HG02938 (cell line): ENCODE measurements at regions not wholly inside any gene's neighbourhood (a gene's known extent, or its start where the extent isn't known, plus 50 kb on each side); places are given as distances from the start of the nearest gene placed in this dataset.

Source experiments
- ATAC-seq: cut with Tn5 transposase; IDR thresholded peaks from one replicate; pipeline ENCODE4 v1.9.1; 2021; ENCODE audit warnings: mild to moderate bottlenecking, moderate library complexity; ENCODE audit not compliant: unreplicated experiment

DNA sequence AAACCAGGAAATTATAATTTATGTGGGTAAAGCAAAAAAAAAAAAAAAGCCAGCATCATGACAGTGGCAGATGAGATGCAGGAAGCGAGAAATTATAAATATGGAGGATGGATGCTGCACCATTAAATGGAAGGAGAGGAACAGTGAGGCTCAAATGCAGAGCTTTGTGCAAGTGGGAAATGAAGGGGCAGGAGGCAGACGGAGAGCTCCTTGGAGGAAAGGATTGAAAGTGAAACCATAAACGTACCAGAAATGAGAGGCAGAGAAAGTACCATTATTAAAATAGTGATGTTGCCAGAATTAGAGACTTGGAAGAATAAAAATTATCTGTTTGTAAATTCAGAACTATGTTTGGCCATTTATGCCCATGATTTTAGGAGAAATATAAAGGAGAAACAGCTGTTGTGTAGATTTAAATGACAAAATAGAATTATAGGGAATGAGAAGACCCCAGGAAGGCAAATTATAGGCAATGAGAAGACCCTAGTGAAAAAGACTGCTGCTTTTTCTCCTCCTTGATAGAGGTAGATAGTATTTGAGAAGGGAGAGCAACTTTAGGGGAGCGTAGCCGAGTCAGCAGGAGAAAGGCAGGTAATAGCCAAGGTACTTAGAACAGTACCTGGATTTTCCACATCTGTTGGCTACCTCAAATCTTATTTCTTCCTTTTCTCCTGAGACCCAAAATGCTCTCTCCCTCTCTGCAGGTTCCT, 341.0 kb upstream of the CD180 start:
- no peak for ATAC-seq

DNA sequence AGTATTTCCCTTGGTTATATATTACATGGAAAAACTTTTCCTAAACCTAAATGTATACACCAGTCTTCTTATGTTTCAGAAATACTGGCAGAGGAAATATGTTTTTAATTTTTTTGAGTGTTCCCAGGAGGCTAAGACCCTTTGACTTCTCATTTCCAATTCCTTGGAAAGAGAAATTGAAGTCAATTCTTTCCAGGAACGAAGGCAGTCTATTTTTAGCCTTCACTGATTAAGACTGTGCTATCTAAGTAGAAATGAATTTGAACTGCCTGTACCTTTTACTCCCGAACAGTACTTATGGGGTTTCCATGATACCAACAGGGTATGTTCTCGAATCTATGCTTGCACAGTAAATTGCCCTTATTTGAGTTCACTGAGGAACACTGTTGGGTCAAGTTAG, 340.3 kb upstream of the CD180 start:
- no peak for ATAC-seq

DNA sequence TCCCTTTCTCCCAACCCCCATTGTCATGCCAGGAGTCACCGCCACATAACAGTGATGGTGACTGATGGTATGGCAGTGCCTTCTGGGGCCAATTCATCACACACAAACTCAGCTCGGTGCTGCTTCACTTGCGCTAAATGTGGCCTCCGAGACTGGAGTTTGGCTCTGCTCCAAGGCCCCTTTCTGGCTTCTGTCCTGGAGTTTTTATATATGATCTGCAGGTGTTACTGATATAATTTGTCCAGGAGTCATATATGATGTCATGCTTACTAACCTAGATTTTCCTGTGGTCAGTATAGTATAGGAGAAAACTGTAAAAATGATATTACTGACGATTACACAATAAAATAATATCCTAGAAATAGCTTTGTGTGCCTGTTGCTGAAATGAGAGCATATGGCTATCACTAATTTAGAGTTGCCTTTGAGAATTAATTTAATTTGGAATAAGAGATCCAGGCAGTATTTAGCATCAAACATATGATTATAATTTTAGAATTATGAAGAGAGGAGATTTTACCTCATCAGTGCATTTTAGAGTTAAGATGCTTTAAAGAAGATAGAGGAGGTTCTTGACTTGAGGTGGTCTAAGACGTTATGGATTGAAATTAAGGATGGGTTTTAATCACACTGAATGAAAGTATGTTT, 334.1 kb upstream of the CD180 start:
- no peak for ATAC-seq

DNA sequence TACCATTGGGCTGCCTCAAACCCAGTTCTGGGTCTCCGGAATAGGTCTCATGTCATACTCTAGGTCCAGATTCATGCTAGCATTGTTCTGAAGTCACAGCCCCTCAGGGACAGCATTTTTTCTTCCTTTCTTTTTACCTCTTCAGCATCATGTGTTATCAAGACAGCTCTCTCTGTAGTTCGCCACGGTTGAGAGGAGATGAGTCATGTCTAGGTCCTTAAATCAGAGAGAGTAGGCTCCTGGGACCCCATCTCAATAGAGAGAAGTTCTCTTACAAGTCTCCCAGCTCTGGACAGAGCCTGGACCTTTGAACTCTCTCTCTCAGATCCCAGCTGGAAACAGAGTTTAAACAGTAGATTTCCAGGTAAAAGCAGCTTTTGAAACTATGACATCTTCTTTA, 332.4 kb upstream of the CD180 start:
- no peak for ATAC-seq

DNA sequence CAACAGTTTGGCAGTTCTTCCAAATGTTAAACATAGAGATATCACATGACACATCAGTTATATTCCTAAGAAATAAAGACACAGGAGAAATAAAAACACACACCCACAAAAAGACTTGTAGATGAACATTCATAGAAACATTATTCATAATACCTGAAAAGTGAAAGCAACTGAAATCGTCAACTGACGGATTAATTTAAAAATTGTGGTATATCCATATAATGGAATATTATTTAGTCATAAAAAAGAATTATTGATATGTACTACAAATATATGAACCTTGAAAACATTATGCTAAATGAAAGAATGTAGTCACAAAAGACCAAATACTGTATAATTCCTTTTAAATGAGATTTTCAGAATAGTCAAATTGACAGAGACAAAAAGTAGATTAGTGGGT, 330.2 kb upstream of the CD180 start:
- no peak for ATAC-seq

DNA sequence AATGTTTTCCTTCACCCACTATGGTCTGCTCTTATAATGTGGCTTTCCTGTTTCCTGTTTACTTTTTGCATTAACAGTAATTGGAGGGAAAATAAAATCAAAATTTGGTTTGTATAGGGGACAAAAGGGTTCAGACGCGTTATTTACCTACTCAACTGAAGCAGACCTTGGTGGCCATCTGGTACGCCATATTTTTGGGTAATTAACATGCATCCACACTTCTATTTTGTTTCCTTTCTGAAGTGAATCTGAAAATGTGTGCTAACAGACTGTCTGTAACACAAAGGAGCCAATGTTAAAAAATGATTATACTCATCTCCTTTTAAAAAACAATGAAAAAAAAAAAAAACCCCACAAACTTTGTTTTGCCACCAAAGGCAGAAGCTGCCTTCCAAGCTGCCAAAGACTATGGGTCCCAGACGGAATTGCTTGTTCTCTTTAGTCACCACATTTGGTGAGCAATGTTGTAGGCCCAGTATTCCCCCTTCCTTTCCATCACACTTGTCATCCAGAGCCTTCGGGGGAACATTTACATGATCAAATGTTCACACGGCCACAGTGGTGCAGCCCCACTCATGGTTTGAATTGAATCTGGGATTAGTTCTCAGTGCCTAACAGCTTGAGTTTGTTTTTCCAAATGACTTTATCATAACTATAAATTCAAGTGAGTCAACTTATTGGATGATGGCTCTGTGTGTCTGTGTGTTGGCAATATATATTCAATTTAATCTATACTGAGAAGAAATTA, 323.7 kb upstream of the CD180 start:
- ATAC-seq, result no peak

DNA sequence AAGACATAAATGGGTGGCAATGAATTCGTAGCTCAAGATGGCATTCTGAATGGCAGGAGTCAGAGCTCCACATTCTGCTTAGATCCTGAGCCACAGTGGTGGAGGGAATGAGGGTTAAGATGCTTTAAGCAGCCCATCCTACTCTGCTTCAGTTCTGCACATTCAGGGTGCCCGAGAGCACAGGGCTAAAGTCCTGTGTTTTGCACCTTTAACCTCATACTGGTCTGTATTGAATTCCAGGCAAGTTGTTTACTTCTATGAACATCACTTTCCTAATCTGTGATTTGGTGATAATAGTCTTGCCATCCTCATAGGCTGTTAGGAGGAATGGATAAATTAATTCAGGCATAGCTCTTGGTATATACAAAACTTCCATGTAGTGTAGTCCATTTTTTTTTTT, 321.6 kb upstream of the CD180 start:
- no peak for ATAC-seq

DNA sequence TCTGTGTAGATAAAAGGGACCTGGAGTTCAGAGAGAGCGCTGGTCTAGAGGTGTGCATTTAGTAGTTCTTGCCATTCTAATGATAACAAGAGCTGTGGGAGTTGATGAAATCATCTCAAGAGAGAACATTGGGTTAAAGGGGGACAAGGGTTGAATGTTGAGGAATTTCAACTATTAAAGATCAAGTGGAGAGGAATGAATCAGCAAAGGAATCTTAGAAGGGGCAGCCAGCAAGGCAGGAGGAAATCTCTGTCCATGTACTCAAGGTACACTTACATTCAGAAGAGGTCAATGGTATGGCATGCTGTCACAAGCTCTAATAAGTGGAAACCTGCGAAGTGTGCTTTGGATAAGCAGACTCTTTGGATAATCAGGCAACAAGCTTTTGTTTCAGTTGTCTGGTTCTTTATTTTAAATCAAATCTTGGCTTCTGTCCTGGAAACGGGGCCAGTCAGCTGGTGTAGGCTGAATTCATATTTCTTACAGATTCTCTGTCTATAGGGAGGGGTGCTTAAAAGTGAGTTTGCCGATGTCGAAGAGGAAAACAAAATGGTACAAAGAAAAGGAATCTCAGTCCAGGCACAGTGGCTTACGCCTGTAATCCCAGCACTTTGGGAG, 320.5 kb upstream of the CD180 start:
- no peak for ATAC-seq

DNA sequence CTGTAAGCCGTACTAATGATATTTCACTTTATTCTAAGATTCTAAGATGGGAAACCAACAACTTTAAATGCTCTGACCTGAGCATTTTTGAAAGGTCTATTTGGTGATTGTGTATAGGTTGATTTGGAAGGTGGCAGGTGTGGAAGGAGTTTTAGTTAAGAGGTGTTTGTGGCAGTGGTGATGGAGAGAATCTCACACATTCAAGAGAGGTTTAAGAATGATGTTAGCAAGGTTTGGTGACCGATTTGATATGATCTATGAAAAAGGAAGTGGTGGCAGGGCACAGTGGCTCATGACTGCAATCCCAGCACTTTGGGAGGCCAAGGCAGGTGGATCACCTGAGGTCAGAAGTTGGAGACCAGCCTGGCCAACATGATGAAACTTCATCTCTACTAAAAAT, 319.2 kb upstream of the CD180 start:
- ATAC-seq, result no peak

DNA sequence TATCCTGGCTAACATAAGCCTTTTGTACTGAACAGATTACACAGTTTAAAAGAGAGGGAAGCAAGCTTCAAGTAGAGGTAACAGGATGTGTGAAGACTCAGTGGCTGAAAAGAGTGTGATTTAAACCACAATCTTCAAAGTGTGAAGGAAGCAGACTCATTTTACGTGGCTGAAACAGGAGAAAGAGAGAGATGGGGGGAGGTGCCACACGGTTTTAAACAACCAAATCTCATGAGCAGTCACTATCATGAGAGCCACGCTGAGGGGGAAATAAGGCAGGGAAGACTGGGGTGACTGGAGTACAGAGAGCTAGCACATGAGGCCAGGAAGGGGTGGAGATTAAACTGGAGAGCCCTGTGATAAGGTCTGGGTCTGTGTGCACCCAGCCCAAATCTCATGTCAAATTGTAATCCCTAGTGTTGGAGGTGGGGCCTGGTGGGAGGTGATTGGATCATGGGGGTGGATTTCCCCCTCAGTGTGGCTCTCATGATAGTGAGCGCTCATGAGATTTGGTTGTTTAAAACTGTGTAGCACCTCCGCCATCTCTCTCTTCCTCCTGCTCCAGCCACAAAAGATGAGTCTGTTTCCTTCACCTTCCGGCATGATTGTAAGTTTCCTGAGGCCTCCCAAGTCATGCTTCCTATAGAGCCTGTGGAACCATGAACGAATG, 318.6 kb upstream of the CD180 start:
- ATAC-seq, result no peak

DNA sequence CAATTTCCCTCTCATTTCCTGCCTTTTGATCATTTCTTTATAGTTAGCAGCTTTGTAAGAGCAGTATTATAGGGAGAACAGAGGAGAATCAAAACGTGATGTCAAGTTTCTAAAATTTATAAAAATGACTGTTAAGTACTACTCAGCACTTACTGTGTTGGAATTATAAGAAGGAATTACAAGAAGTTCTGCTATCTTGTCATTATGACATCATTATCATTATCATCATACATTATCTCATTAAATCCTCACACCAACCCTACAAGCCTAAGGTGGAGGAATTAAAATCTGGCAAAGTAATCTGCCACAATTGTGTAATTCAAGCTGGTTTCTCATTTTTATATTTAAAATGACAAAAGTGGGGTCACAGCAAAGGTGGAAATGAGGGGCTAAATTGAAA, 316.2 kb upstream of the CD180 start:
- no peak for ATAC-seq

DNA sequence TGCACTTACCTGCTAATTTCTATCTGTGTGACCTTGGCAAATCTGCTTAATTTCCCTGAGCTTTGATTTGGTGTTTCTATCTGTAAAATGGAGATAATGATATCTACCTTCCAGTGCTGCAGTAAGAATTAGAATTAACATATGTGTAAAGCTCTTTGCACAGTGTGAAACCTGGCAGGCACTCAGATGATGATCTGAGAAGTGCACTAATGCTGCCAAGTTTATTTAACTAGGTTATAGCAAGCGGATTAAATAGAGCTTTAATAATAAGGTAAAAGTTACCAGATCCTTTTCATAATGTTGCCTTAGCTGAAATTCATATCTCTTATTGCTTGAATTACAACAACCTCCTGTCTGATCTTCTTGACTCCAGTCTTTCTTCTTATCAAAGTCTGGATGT, 315.3 kb upstream of the CD180 start:
- no peak for ATAC-seq

DNA sequence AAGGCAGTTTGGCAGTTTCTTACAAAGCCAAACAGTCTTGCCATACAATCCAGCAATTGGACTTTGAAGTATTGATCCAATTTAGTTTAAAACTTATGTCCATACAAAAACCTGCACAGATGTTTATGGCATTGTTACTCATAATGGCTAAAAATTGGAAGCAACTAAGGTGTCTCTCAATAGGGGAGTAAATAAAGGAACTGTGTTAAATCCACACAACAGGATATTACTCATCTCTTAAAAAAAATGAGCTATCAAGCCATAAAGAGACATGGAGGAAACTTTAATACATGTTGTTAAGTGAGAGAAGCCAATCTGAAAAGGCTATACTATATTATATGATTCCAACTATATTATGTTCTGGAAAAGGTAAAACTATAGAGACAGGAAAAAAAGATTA, 313.6 kb upstream of the CD180 start:
- no peak for ATAC-seq

DNA sequence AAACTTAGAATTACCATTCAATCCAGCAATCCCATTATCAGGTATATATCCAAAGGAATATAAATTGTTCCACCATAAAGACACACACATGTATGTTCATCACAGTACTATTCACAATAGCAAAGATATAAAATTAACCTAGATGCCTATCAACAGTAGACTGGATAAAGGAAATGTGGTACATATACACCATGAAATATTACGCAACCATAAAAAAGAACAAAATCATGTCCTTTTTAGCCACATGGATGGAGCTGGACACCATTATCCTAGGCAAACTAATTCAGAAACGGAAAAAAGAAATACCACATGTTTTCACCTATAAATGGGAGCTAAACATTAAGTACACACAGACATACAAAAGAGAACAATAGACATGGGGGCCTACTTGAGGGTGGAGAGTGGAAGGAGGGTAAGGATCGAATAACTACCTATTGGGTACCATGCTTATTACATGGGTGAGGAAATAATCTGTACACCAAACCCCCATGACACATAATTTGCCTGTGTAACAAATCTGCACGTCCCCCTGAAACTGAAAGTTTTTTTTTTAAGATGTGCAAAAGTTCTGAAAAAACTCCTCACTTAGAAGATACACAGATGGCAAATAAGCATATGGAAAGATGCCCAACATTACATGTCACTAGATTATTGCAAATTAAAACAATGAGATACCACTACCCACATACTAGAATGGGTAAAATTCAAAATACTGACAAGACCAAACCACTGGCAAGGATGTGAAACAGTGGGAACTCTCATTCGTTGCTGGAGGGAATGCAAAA, 313.0 kb upstream of the CD180 start:
- no peak for ATAC-seq

DNA sequence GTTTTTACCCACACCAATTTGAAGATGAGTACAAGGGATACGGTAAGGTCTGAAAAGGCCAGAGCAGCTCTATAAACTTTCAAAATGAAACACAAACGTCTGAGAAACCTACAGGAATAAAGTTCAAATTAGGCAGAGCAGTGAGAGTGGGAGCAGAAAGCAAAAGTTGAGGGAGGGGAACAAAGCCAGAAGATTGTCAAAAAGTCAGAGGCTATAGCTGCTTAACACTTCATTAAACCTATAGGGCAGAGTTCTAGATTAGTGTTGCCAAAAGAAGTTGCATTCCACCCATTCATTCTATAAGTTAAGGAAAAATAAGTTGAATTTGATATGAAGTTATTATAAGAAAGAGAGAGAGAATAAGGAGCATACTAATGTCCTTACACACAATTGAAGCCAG, 309.6 kb upstream of the CD180 start:
- ATAC-seq, result no peak

DNA sequence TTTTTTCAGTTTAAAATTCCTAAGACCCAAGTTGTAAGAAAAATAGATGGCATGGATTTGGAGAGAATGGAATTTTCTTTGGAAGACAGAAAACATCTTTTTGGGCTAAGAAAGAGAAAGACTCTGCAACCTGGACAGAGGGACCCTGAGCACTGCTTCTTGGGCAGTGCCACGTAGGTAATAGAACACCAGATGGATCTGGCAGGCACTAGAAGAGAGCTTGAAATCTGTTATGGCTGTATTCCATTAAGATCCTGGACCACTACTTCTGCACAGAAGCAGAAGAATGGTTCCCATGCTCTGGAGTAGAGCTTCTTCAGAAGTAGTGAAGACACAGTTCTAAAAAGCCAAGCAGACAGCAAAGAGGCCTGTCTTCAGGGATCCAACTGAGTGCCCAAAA, 306.4 kb upstream of the CD180 start:
- ATAC-seq, result no peak

DNA sequence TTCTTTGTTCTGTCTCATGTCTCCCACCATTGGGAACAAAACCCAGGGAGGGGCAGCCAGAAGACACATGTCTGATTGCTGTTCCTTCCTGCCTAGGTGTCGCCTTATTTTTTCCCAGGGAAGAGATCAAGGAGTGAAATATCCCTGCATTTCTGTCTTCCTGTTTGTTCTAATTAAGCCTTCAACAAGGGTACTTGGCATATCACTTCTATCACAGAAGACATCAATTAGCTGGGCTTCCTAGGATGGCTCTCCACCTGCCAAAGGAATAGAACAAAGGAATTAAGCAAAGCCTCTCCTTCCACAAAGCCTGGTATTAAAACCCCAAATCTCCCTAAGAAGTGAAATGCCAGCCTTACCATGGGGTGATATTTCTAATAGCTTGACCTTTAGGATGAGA, 299.5 kb upstream of the CD180 start:
- no peak for ATAC-seq

DNA sequence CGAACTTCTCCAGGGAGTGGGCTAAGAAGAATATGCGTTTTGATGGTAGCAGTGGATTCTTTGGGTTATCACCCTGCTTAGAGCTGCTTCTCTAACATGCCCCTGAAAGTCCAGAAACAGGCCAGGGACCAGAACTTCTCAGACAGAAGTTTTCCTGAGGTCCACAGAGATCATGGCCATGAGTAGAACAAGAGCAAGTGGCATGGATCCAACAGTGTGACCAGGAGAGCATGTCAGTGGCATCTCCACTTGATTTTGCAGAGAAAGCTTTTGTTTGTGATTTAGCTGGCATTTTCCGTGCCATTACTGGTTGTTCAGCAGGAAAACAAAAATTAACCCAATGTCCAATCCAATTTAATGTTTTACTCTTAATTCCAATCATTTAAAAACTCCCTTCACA, 298.5 kb upstream of the CD180 start:
- ATAC-seq, result no peak

DNA sequence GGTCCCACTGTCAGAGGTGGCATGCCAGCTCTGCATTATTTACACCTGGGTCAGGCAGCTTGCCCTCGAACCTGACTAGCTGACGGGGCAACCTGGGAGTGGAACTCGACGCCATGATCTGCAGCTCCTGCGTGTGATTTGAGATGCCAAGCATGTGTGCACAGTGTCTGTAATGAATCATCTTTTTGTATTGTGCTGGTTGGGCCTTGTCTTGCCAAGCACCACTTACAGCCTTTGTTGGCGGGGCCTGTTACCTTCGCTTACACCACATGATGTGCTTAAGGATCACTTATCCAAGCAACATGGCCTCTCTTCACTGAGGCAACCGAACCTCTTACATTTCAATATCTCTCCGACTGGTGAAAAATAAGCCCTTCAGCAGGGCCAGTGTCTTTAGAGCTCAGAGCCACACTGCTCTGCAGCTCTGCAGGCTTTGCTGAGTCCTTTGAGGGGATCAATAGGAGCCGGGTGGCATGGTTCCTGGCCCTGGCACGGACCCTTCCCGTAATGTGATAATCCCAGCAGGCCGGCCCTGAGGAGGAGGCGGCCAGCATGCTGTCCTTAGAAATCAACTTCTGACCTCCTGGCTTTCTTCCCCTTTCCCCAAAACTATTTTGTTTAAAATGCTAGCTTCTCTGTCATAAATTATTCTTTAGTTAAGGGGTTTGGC, 297.7 kb upstream of the CD180 start:
- ATAC-seq, result no peak

DNA sequence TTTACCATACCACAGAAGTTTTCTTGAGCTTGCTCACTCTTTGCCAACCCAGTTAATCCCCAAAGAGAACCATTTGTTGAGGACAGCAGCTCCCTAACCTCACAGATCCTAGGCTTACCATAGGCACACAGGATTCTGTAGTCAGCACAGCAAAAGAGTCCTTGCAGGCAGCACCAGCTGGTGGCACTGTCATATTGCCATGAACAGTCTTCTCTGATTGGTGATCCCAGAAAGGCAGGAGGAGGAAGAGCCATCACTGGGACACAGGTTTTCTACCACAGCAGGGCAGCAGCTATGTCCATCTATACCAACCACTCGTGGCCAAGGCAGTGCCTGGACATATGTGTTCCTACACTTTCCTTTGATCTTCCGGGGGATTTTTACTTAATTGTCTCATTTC, 297.1 kb upstream of the CD180 start:
- ATAC-seq, result no peak
